Peyer's patch (tissue), 4 donors: ENCODE measurements at regions not wholly inside any gene's neighbourhood (a gene's known extent, or its start where the extent isn't known, plus 50 kb on each side); places are given as distances from the start of the nearest gene placed in this dataset.

Experiments
- DNase-seq, 3 donors: peaks; one replicate each; pipeline ENCODE4 v3.0.0-alpha.2; 2017 to 2019
- H3K27ac ChIP-seq, 4 donors: fragments of 200-600 bp; sonication (generic); one replicate each; pipeline ENCODE4 v1.5.1; 2016 to 2019
- H3K27me3 ChIP-seq, 2 donors: fragments of 200-600 bp; sonication (generic); one replicate each; pipeline ENCODE4 v1.5.1; 2019
- H3K36me3 ChIP-seq, 3 donors: fragments of 200-600 bp; sonication (generic); one replicate each; pipeline ENCODE4 v1.5.1; 2016 to 2019
- H3K4me1 ChIP-seq, 4 donors: fragments of 200-600 bp; sonication (generic); one replicate each; pipeline ENCODE4 v1.5.1; 2016 to 2019
- H3K4me3 ChIP-seq, 4 donors: fragments of 200-600 bp; sonication (generic); 1 replicate in 3 of 4; 2 replicates in 1 of 4; pipeline ENCODE4 v1.5.1; 2016 to 2019; ENCODE audit warnings: mild to moderate bottlenecking in 1 of 4
- H3K9me3 ChIP-seq, 4 donors: fragments of 200-600 bp; sonication (generic); one replicate each; pipeline ENCODE4 v1.5.1; 2016 to 2019; ENCODE audit warnings: mild to moderate bottlenecking in 1 of 4
- POLR2A ChIP-seq, 2 donors: fragments of 450-650 bp; IDR thresholded peaks; one replicate each; pipeline ENCODE4 v1.5.1; 2017; ENCODE audit warnings: antibody characterized with exemption in 2 of 2, mild to moderate bottlenecking in 2 of 2, moderate library complexity in 2 of 2
- TF ChIP-seq, protein P1 (sequence below), 6 experiments: fragments of 450-650 bp in 4 of 6; fragments of 200-600 bp in 2 of 6; sonication (generic) in 1 of 6; IDR thresholded peaks; one replicate each; pipeline ENCODE4 v1.5.1; 2017 to 2019; ENCODE audit warnings: antibody characterized with exemption in 6 of 6, mild to moderate bottlenecking in 3 of 6, moderate library complexity in 1 of 6

DNA sequence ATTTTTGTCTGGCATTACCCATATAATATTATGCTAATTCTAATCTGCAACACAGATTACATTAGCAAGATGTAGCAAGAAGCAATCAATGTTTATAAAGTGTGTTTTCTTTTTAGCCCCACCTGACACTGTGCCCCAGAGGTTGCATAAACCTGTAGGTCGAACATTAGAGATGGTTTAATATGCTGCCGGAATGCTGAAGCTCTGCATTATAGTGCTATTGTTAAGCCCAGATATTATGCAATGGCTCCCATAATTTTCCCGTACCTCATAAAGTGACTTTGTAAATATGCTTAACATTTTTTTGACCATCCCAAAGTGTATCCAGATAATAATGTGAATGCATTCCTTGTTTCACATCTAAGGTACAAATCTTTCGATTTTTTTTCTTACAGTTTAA lies 109.3 kb upstream of the MAP4K3 start:
- TF ChIP-seq, protein P1, sequence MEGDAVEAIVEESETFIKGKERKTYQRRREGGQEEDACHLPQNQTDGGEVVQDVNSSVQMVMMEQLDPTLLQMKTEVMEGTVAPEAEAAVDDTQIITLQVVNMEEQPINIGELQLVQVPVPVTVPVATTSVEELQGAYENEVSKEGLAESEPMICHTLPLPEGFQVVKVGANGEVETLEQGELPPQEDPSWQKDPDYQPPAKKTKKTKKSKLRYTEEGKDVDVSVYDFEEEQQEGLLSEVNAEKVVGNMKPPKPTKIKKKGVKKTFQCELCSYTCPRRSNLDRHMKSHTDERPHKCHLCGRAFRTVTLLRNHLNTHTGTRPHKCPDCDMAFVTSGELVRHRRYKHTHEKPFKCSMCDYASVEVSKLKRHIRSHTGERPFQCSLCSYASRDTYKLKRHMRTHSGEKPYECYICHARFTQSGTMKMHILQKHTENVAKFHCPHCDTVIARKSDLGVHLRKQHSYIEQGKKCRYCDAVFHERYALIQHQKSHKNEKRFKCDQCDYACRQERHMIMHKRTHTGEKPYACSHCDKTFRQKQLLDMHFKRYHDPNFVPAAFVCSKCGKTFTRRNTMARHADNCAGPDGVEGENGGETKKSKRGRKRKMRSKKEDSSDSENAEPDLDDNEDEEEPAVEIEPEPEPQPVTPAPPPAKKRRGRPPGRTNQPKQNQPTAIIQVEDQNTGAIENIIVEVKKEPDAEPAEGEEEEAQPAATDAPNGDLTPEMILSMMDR (IDR thresholded peaks at IDR 0.05) = no peak
- TF ChIP-seq POLR2A (IDR thresholded peaks at IDR 0.05) = no peak
- DNase-seq = no peak
- Histone ChIP-seq H3K27me3 (no peaks in the 10 kb centered on the region), H3K4me1 (peaks cover 0 to 5% (median 0%) of the 10 kb centered on the region in 4 donors), H3K4me3 (no peak overlapping the region), H3K27ac (no peak overlapping the region), H3K36me3 (no peaks in the 10 kb centered on the region), H3K9me3 (no peaks in the 10 kb centered on the region)

DNA sequence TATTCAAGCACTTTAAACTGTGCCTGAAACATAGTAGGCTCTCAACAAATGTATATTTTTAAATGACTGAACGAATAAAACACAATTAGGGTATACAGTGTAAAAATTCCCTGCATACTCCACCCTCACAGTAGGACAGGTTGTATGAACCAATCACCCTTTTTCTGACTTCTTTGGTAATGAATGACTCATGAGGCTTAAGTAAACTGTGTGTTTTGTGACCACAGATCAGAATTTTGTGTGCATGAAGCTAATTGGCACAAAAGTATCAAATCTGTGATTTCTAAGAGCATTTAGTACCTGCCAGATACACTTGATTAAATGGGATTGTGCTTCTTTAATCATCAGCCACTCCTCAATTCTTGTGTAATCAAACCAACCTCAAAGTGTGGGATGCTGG lies 109.9 kb upstream of the MAP4K3 start:
- Histone ChIP-seq H3K27ac (no peak overlapping the region), H3K9me3 (no peaks in the 10 kb centered on the region), H3K36me3 (no peaks in the 10 kb centered on the region), H3K27me3 (no peaks in the 10 kb centered on the region), H3K4me1 (peaks cover 0 to 5% (median 0%) of the 10 kb centered on the region in 4 donors), H3K4me3 (no peak overlapping the region)
- no peak for DNase-seq
- TF ChIP-seq, protein P1 (IDR thresholded peaks at IDR 0.05) = no peak
- TF ChIP-seq POLR2A (IDR thresholded peaks at IDR 0.05) = no peak

DNA sequence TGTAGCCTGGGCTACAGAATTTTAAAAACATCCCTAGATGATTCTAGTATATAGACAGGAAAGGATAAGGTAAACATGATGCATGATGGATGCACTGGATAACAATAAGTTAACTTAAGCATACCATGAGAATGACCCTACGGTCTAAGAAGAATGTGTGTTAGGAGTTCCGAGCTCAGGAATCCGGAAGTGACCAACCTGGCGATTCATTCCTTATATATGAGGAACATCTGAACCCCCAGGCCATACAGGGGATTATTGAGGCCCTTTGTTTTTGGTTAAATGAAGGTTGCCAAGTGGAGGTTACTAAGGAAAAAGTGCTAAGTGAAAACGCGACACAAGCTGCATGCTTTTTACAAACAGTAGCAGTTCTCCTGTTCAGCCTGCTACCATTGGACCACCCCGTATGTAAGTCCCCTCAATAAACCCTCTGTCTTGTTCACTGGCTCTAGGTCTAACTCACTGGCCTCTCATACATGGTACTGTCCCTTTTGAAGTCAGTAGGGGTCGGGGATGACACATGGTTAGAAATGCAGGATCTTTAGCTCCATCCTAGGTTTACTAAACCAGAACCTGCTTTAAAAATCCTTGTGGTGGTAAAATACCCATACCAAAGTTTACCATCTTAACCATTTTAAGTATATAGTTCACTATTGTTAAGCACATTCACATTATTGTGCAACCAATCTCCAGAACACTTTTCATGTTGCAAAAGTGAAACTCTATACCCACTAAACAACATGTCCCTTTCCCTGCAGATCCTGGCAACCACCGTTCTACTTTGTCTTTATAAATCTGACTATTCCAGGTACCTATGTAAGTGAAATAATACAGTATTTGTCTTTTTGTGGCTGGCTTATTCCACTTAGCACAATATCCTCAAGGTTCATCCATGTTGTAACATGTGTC lies 111.0 kb upstream of the MAP4K3 start:
- no peak for TF ChIP-seq POLR2A (IDR thresholded peaks at IDR 0.05)
- TF ChIP-seq, protein P1 (IDR thresholded peaks at IDR 0.05) = no peak
- Histone ChIP-seq H3K4me3 (no peak overlapping the region), H3K4me1 (peaks cover 0 to 5% (median 0%) of the 10 kb centered on the region in 4 donors), H3K9me3 (no peaks in the 10 kb centered on the region), H3K27ac (no peak overlapping the region), H3K27me3 (no peaks in the 10 kb centered on the region), H3K36me3 (no peaks in the 10 kb centered on the region)
- no peak for DNase-seq

DNA sequence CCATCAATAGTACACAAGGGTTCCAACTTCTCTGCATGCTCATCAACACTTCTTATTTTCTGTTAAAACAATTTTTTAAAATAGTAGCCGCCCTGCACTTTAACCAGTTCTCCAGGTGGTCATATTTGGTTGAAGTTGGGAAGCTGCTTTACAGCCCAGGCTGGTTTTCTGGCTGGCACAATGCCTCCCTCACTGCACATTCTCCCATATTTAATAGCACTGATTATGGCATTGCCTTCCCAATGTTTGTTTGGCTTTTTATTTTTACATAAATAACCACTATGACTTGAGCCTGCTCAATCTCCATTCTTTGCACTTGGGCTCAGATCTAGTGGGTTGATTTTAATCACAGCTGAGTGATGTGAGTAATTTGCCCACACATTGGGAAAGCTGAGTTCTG lies 111.9 kb upstream of the MAP4K3 start:
- TF ChIP-seq, protein P1 (IDR thresholded peaks at IDR 0.05) = no peak
- TF ChIP-seq POLR2A (IDR thresholded peaks at IDR 0.05) = no peak
- Histone ChIP-seq H3K36me3 (no peaks in the 10 kb centered on the region), H3K4me1 (peaks cover 0 to 5% (median 0%) of the 10 kb centered on the region in 4 donors)

DNA sequence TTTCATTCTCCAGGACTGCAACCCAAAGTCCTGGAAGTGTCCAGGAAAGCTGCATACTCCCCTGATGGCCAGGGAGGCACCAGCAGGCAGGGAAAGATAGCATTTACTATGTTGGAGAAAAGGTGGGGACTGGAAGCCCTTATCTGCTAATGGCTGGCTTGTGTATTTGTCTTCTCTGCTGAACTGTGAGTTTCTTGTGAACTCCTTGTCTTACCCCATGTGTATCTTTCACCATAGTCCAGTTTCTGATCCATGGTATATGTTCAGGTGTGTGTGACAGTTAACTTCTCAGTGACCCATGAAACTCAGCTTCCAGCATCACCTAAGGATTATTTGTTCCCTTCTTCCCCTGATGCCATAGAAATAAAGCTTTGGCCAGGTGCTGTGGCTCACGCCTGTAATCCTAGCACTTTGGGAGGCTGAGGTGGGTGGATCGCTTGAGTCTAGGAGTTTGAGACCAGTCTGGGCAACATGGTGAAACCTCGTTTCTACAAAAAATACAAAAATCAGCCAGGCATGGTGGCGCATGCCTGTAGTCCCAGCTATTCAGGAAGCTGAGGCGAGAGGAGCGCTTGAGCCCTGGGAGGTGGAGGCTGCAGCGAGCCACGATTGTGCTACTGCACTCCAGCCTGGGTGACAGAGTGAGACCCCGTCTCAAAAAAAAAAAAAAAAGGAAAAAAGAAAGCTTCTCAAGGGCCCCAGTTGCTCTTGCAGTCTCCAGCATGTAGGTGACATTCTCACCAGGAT lies 112.8 kb upstream of the MAP4K3 start:
- no peak for TF ChIP-seq POLR2A (IDR thresholded peaks at IDR 0.05)
- no peak overlapping the region for H3K27ac ChIP-seq
- DNase-seq = no peak

More for the DNA sequence above, 111.9 kb upstream of the MAP4K3 start:
- no peak overlapping the region for H3K4me3 ChIP-seq
- no peaks in the 10 kb centered on the region for H3K27me3 ChIP-seq
- H3K27ac ChIP-seq = no peak overlapping the region
- DNase-seq = no peak
- H3K9me3 ChIP-seq = no peaks in the 10 kb centered on the region

More for the DNA sequence above, 112.8 kb upstream of the MAP4K3 start:
- Histone ChIP-seq H3K36me3 (no peaks in the 10 kb centered on the region), H3K27me3 (no peaks in the 10 kb centered on the region), H3K4me1 (peaks cover 0 to 5% (median 0%) of the 10 kb centered on the region in 4 donors), H3K9me3 (no peaks in the 10 kb centered on the region), H3K4me3 (no peak overlapping the region)
